Ishikawa (cell line): ENCODE measurements at regions not wholly inside any gene's neighbourhood (a gene's known extent, or its start where the extent isn't known, plus 50 kb on each side); places are given as distances from the start of the nearest gene placed in this dataset.

Source experiments
- CEBPB ChIP-seq: IDR thresholded peaks from 2 replicates; pipeline ENCODE4 v1.6.1; 2012
- CREB1 ChIP-seq: IDR thresholded peaks from 2 replicates; pipeline ENCODE4 v1.6.1; 2012; ENCODE audit warnings: low read depth
- EGR1 ChIP-seq: IDR thresholded peaks from 2 replicates; pipeline ENCODE4 v1.6.1; 2012
- EP300 ChIP-seq: IDR thresholded peaks from 2 replicates; pipeline ENCODE4 v1.6.1; 2012; ENCODE audit warnings: borderline replicate concordance
- FOXM1 ChIP-seq: IDR thresholded peaks from 2 replicates; pipeline ENCODE4 v1.6.1; 2012; ENCODE audit warnings: low read depth, borderline replicate concordance
- MAX ChIP-seq: IDR thresholded peaks from 2 replicates; pipeline ENCODE4 v1.6.1; 2012
- NFIC ChIP-seq: IDR thresholded peaks from 2 replicates; pipeline ENCODE4 v1.6.1; 2012
- RAD21 ChIP-seq: IDR thresholded peaks from 2 replicates; pipeline ENCODE4 v1.6.1; 2012; ENCODE audit warnings: low read depth
- REST ChIP-seq: IDR thresholded peaks from 2 replicates; pipeline ENCODE4 v1.6.1; 2012; ENCODE audit warnings: low read depth, mild to moderate bottlenecking
- TAF1 ChIP-seq: IDR thresholded peaks from 2 replicates; pipeline ENCODE4 v1.6.1; 2012; ENCODE audit warnings: low read depth, mild to moderate bottlenecking
- TCF12 ChIP-seq: IDR thresholded peaks from 2 replicates; pipeline ENCODE4 v1.6.1; 2012; ENCODE audit warnings: low read depth
- TEAD4 ChIP-seq: IDR thresholded peaks from 2 replicates; pipeline ENCODE4 v1.6.1; 2012
- USF1 ChIP-seq: IDR thresholded peaks from 2 replicates; pipeline ENCODE4 v1.6.1; 2012
- YY1 ChIP-seq: IDR thresholded peaks from 2 replicates; pipeline ENCODE4 v1.6.1; 2012; ENCODE audit warnings: low read depth
- ZBTB7A ChIP-seq: IDR thresholded peaks from 2 replicates; pipeline ENCODE4 v1.6.1; 2012; ENCODE audit warnings: low read depth

GRCh38 chr1:39147099-39148025, 57.1 kb upstream of the MACF1 start:
- no peak for TF ChIP-seq REST
- TF ChIP-seq ZBTB7A, result no peak
- TF ChIP-seq NFIC, result no peak
- no peak for TF ChIP-seq FOXM1
- no peak for TF ChIP-seq TCF12
- no peak for TF ChIP-seq YY1
- TF ChIP-seq MAX, result no peak
- TF ChIP-seq TAF1, result no peak
- no peak for TF ChIP-seq RAD21
- TF ChIP-seq CREB1, result no peak
- no peak for TF ChIP-seq TEAD4
- TF ChIP-seq CEBPB, result no peak
- no peak for TF ChIP-seq EGR1
- no peak for TF ChIP-seq EP300
- TF ChIP-seq USF1, result no peak

- TF ChIP-seq MAX, result no peak
- no peak for TF ChIP-seq USF1
- no peak for TF ChIP-seq EP300
- TF ChIP-seq TAF1, result no peak
- no peak for TF ChIP-seq CREB1
- no peak for TF ChIP-seq NFIC
- no peak for TF ChIP-seq CEBPB
- no peak for TF ChIP-seq RAD21
- no peak for TF ChIP-seq EGR1
- TF ChIP-seq REST, result no peak
- no peak for TF ChIP-seq FOXM1
These were observed 55.6 kb upstream of the MACF1 start for GRCh38 chr1:39148942-39149341.

- no peak for TF ChIP-seq YY1
- no peak for TF ChIP-seq TCF12
These were observed 55.0 kb upstream of the MACF1 start for GRCh38 chr1:39149509-39149908.

GRCh38 chr1:39150779-39151178, 53.7 kb upstream of the MACF1 start:
- no peak for TF ChIP-seq ZBTB7A
- TF ChIP-seq REST, result no peak
- TF ChIP-seq TCF12, result no peak
- no peak for TF ChIP-seq EP300
- no peak for TF ChIP-seq MAX
- TF ChIP-seq TEAD4, result no peak
- TF ChIP-seq CREB1, result no peak
- TF ChIP-seq RAD21, result no peak
- TF ChIP-seq USF1, result no peak
- TF ChIP-seq FOXM1, result no peak
- TF ChIP-seq NFIC, result no peak
- TF ChIP-seq YY1, result no peak
- TF ChIP-seq TAF1, result no peak
- no peak for TF ChIP-seq EGR1
